SK-N-SH treated with all-trans-retinoic acid at 6 μM for 48 hours (cell line): ENCODE measurements at regions not wholly inside any gene's neighbourhood (a gene's known extent, or its start where the extent isn't known, plus 50 kb on each side); places are given as distances from the start of the nearest gene placed in this dataset.
A peak's percentile ranks its signal among the peaks of the same experiment; 100 is the strongest.
"Not testable (repeated sequence)": the region's sequence is repeated elsewhere in the genome, so short reads cannot be mapped to it uniquely, and the experiment has no call there.

ENCODE experiments used
- ATAC-seq: fragments of 200-7000 bp; cut with Tn5 transposase; 3 replicates; pipeline ENCODE4 v1.9.1; 2020; ENCODE audit warnings: mild to moderate bottlenecking, moderate library complexity
- ARNTL ChIP-seq: fragments of 450-650 bp; formaldehyde crosslinking; IDR thresholded peaks from 2 replicates; pipeline ENCODE4 v1.5.0; 2020; ENCODE audit warnings: low read depth, mild to moderate bottlenecking, moderate library complexity, borderline replicate concordance
- BACH2 ChIP-seq: fragments of 250-450 bp; sonication (Bioruptor Pico); IDR thresholded peaks from 2 replicates; pipeline ENCODE4 v1.9.0; 2021; ENCODE audit warnings: mild to moderate bottlenecking, borderline replicate concordance
- CSDC2 ChIP-seq: fragments of 250-450 bp; sonication (Bioruptor Pico); IDR thresholded peaks from 2 replicates; pipeline ENCODE4 v1.5.0; 2020; ENCODE audit warnings: mild to moderate bottlenecking, moderate library complexity
- ESRRG ChIP-seq: fragments of 250-450 bp; sonication (Bioruptor Pico); IDR thresholded peaks from 2 replicates; pipeline ENCODE4 v1.6.1; 2021; ENCODE audit warnings: mild to moderate bottlenecking
- GLIS3 ChIP-seq: fragments of 250-450 bp; sonication (Bioruptor Pico); IDR thresholded peaks from 2 replicates; pipeline ENCODE4 v1.5.0; 2020; ENCODE audit warnings: mild to moderate bottlenecking, moderate library complexity
- ISL1 ChIP-seq: fragments of 250-450 bp; sonication (Bioruptor Pico); IDR thresholded peaks from 2 replicates; pipeline ENCODE4 v2.1.2; 2022; ENCODE audit warnings: mild to moderate bottlenecking, moderate library complexity
- OSR1 ChIP-seq: fragments of 250-450 bp; sonication (Bioruptor Pico); IDR thresholded peaks from 2 replicates; pipeline ENCODE4 v1.8.0; 2022; ENCODE audit warnings: moderate library complexity, mild to moderate bottlenecking, inconsistent platforms
- PPARA ChIP-seq: fragments of 250-450 bp; sonication (Bioruptor Pico); IDR thresholded peaks from 2 replicates; pipeline ENCODE4 v1.5.0; 2020; ENCODE audit warnings: mild to moderate bottlenecking, borderline replicate concordance
- RARB ChIP-seq: fragments of 250-450 bp; sonication (Bioruptor Pico); IDR thresholded peaks from 2 replicates; pipeline ENCODE4 v1.8.0; 2021; ENCODE audit warnings: mild to moderate bottlenecking, moderate library complexity
- SNAI2 ChIP-seq: fragments of 250-450 bp; sonication (Bioruptor Pico); IDR thresholded peaks from 2 replicates; pipeline ENCODE4 v1.5.0; 2020; ENCODE audit warnings: mild to moderate bottlenecking, moderate library complexity
- TCF4 ChIP-seq: fragments of 250-450 bp; sonication (Bioruptor Pico); IDR thresholded peaks from 2 replicates; pipeline ENCODE4 v1.8.0; 2021; ENCODE audit warnings: mild to moderate bottlenecking, moderate library complexity, borderline replicate concordance
- TOX ChIP-seq: fragments of 250-450 bp; sonication (Bioruptor Pico); IDR thresholded peaks from 2 replicates; pipeline ENCODE4 v1.8.0; 2021; ENCODE audit warnings: mild to moderate bottlenecking, moderate library complexity, borderline replicate concordance
- ZC3H10 ChIP-seq: fragments of 250-450 bp; sonication (Bioruptor Pico); IDR thresholded peaks from 2 replicates; pipeline ENCODE4 v1.5.1; 2021; ENCODE audit warnings: mild to moderate bottlenecking, moderate library complexity
- ZFP3 ChIP-seq: fragments of 250-450 bp; sonication (Bioruptor Pico); IDR thresholded peaks from 2 replicates; pipeline ENCODE4 v1.5.0; 2020; ENCODE audit warnings: mild to moderate bottlenecking, moderate library complexity
- ZFP30 ChIP-seq: fragments of 450-650 bp; formaldehyde crosslinking; IDR thresholded peaks from 2 replicates; pipeline ENCODE4 v1.5.0; 2022; ENCODE audit warnings: mild to moderate bottlenecking, moderate library complexity
- ZNF565 ChIP-seq: fragments of 450-650 bp; formaldehyde crosslinking; conservative IDR thresholded peaks from 2 replicates; pipeline ENCODE4 v1.5.0; 2020; ENCODE audit warnings: low read depth, mild to moderate bottlenecking, moderate library complexity
- ZNF70 ChIP-seq: fragments of 450-650 bp; formaldehyde crosslinking; IDR thresholded peaks from 2 replicates; pipeline ENCODE4 v1.5.0; 2020; ENCODE audit warnings: mild to moderate bottlenecking, moderate library complexity
- ZNF8 ChIP-seq: fragments of 450-650 bp; formaldehyde crosslinking; IDR thresholded peaks from 2 replicates; pipeline ENCODE4 v1.5.0; 2020; ENCODE audit warnings: mild to moderate bottlenecking, moderate library complexity
- TF ChIP-seq, protein P1 (sequence below): fragments of 250-450 bp; sonication (Bioruptor Pico); IDR thresholded peaks from 2 replicates; pipeline ENCODE4 v1.8.0; 2020; ENCODE audit warnings: mild to moderate bottlenecking, moderate library complexity, borderline replicate concordance
- TF ChIP-seq, protein P2 (sequence below): fragments of 250-450 bp; sonication (Bioruptor Pico); IDR thresholded peaks from 2 replicates; pipeline ENCODE4 v1.8.0; 2021; ENCODE audit warnings: low read depth, mild to moderate bottlenecking, moderate library complexity, borderline replicate concordance
- TF ChIP-seq, protein P3 (sequence below): fragments of 250-450 bp; sonication (Bioruptor Pico); IDR thresholded peaks from 2 replicates; pipeline ENCODE4 v1.5.1; 2020; ENCODE audit warnings: low read depth, mild to moderate bottlenecking, moderate library complexity
- TF ChIP-seq, protein P4 (sequence below): fragments of 250-450 bp; sonication (Bioruptor Pico); IDR thresholded peaks from 2 replicates; pipeline ENCODE4 v1.5.0; 2020; ENCODE audit warnings: mild to moderate bottlenecking, moderate library complexity
- TF ChIP-seq, protein P5 (sequence below): fragments of 250-450 bp; sonication (Bioruptor Pico); IDR thresholded peaks from 2 replicates; pipeline ENCODE4 v1.5.1; 2021; ENCODE audit warnings: mild to moderate bottlenecking, moderate library complexity

DNA sequence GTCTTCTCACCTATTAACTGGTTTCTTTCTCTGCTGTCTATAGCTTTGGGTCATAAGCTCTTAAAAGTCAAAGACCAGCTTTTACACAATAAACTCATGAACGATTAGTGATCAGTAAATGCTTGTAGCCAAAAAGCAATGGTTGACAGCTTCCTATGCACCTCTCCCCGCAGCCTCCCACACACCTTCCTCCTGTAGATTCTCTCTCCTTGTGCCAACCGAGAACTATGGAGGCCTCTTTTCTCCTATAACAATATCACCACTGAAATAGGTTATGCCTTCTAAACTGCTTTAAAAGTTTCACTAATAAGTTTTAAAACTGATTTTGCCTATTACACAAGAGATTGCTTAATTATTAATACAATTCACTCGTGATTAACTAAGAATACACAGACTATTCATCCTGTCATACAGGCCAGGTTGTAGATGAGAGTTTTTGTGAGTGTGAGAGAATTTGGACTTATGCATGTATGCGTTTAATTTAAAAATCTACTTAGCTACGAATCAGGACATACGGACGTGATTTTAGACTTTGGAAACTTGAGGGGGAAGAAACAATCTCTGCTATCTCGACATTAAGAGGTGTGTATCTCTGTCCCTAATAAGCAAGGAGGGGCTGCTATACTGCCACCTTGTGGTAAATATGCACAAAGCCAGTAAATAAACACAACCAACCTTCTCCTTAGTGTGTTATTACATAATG lies 229.1 kb upstream of the RBBP8 start:
- ATAC-seq = peak; percentile 87
- TF ChIP-seq CSDC2 = no peak
- TF ChIP-seq, protein P1, sequence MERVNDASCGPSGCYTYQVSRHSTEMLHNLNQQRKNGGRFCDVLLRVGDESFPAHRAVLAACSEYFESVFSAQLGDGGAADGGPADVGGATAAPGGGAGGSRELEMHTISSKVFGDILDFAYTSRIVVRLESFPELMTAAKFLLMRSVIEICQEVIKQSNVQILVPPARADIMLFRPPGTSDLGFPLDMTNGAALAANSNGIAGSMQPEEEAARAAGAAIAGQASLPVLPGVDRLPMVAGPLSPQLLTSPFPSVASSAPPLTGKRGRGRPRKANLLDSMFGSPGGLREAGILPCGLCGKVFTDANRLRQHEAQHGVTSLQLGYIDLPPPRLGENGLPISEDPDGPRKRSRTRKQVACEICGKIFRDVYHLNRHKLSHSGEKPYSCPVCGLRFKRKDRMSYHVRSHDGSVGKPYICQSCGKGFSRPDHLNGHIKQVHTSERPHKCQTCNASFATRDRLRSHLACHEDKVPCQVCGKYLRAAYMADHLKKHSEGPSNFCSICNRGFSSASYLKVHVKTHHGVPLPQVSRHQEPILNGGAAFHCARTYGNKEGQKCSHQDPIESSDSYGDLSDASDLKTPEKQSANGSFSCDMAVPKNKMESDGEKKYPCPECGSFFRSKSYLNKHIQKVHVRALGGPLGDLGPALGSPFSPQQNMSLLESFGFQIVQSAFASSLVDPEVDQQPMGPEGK (CRISPR knock-in tag) = no peak
- TF ChIP-seq TOX (CRISPR knock-in tag) = no peak
- TF ChIP-seq ESRRG = no peak
- no peak for TF ChIP-seq ZNF8
- no peak for TF ChIP-seq TCF4
- TF ChIP-seq, protein P2, sequence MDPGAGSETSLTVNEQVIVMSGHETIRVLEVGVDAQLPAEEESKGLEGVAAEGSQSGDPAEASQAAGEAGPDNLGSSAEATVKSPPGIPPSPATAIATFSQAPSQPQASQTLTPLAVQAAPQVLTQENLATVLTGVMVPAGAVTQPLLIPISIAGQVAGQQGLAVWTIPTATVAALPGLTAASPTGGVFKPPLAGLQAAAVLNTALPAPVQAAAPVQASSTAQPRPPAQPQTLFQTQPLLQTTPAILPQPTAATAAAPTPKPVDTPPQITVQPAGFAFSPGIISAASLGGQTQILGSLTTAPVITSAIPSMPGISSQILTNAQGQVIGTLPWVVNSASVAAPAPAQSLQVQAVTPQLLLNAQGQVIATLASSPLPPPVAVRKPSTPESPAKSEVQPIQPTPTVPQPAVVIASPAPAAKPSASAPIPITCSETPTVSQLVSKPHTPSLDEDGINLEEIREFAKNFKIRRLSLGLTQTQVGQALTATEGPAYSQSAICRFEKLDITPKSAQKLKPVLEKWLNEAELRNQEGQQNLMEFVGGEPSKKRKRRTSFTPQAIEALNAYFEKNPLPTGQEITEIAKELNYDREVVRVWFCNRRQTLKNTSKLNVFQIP (CRISPR knock-in tag) = no peak
- TF ChIP-seq ZNF70 (CRISPR knock-in tag) = no peak
- no peak for TF ChIP-seq ARNTL (CRISPR knock-in tag)
- TF ChIP-seq ZNF565 (CRISPR knock-in tag) = no peak
- no peak for TF ChIP-seq RARB
- no peak for TF ChIP-seq ZC3H10
- TF ChIP-seq, protein P3, sequence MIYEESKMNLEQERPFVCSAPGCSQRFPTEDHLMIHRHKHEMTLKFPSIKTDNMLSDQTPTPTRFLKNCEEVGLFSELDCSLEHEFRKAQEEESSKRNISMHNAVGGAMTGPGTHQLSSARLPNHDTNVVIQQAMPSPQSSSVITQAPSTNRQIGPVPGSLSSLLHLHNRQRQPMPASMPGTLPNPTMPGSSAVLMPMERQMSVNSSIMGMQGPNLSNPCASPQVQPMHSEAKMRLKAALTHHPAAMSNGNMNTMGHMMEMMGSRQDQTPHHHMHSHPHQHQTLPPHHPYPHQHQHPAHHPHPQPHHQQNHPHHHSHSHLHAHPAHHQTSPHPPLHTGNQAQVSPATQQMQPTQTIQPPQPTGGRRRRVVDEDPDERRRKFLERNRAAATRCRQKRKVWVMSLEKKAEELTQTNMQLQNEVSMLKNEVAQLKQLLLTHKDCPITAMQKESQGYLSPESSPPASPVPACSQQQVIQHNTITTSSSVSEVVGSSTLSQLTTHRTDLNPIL = no peak

DNA sequence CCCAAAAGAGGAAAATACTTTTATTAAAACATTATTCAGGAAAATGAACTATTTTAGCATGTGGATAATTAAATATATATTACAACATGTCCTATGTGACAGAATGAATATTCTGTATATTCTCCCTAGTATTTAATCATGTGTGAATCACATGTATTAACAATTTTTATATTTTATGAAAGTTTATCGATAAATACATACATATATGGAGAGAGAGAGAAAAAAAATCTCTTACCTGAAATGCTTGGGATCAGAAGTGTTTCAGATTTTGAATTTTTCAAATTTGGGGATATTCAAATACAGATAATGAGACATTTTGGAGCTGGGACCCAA lies 228.6 kb upstream of the RBBP8 start:
- ATAC-seq = no peak
- no peak for TF ChIP-seq RARB
- TF ChIP-seq ZNF8 = no peak
- no peak for TF ChIP-seq SNAI2 (CRISPR knock-in tag)
- TF ChIP-seq BACH2 = no peak
- no peak for TF ChIP-seq GLIS3 (CRISPR knock-in tag)
- no peak for TF ChIP-seq ZFP3
- TF ChIP-seq OSR1 = no peak
- TF ChIP-seq, protein P4, sequence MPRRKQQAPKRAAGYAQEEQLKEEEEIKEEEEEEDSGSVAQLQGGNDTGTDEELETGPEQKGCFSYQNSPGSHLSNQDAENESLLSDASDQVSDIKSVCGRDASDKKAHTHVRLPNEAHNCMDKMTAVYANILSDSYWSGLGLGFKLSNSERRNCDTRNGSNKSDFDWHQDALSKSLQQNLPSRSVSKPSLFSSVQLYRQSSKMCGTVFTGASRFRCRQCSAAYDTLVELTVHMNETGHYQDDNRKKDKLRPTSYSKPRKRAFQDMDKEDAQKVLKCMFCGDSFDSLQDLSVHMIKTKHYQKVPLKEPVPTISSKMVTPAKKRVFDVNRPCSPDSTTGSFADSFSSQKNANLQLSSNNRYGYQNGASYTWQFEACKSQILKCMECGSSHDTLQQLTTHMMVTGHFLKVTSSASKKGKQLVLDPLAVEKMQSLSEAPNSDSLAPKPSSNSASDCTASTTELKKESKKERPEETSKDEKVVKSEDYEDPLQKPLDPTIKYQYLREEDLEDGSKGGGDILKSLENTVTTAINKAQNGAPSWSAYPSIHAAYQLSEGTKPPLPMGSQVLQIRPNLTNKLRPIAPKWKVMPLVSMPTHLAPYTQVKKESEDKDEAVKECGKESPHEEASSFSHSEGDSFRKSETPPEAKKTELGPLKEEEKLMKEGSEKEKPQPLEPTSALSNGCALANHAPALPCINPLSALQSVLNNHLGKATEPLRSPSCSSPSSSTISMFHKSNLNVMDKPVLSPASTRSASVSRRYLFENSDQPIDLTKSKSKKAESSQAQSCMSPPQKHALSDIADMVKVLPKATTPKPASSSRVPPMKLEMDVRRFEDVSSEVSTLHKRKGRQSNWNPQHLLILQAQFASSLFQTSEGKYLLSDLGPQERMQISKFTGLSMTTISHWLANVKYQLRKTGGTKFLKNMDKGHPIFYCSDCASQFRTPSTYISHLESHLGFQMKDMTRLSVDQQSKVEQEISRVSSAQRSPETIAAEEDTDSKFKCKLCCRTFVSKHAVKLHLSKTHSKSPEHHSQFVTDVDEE (CRISPR knock-in tag) = no peak

DNA sequence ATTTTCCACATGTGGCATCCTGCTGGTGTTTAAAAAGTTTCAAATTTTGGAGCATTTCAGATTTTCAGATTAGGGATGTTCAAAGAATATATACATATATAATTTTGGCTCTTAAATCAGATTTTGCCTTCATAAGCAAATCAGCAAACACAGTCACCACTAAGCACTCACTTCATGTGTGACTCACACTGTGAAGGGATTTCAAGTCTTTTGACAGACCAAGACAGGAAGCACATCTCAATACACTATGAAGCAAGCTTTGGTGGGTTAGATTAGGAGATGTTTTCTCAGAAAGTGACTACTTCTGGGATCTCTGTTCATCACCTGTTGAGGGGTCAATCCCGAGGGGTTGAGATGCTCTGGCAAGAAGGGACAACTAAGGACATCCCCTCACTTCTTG lies 227.8 kb upstream of the RBBP8 start:
- TF ChIP-seq TCF4 (no peak), ISL1 (CRISPR knock-in tag) (no peak), RARB (no peak), ZNF565 (CRISPR knock-in tag) (no peak), ZFP30 (CRISPR knock-in tag) (no peak), GLIS3 (CRISPR knock-in tag) (no peak), ARNTL (CRISPR knock-in tag) (no peak), ZFP3 (no peak), SNAI2 (CRISPR knock-in tag) (no peak), CSDC2 (no peak), PPARA (no peak), ESRRG (no peak)
- TF ChIP-seq, protein P2 (CRISPR knock-in tag) = no peak
- TF ChIP-seq, protein P3 = no peak
- TF ChIP-seq, protein P5, sequence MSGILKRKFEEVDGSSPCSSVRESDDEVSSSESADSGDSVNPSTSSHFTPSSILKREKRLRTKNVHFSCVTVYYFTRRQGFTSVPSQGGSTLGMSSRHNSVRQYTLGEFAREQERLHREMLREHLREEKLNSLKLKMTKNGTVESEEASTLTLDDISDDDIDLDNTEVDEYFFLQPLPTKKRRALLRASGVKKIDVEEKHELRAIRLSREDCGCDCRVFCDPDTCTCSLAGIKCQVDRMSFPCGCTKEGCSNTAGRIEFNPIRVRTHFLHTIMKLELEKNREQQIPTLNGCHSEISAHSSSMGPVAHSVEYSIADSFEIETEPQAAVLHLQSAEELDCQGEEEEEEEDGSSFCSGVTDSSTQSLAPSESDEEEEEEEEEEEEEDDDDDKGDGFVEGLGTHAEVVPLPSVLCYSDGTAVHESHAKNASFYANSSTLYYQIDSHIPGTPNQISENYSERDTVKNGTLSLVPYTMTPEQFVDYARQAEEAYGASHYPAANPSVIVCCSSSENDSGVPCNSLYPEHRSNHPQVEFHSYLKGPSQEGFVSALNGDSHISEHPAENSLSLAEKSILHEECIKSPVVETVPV (CRISPR knock-in tag) = no peak
- no peak for ATAC-seq

DNA sequence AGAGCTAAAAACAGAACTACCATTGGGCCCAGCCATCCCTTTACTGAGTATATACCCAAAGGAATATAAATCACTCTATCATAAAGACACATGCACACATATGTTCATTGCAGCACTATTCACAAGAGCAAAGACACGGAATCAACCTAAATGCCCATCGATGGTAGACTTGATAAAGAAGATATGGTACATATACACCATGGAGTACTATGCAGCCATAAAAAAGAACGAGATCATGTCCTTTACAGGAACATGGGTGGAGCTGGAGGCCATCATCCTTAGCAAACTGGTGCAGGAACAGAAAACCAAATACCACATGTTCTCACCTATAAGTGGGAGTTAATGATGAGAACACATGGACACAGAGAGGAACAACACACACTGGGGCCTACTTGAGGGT lies 227.1 kb upstream of the RBBP8 start:
- not testable (repeated sequence) for ATAC-seq
